DND-41 (cell line): ENCODE measurements at regions not wholly inside any gene's neighbourhood (a gene's known extent, or its start where the extent isn't known, plus 50 kb on each side); places are given as distances from the start of the nearest gene placed in this dataset.

ENCODE experiments used
- CTCF ChIP-seq: IDR thresholded peaks from 2 replicates; pipeline ENCODE4 v1.5.1; 2012; ENCODE audit warnings: borderline replicate concordance, low read length, moderate library complexity, mild to moderate bottlenecking; ENCODE audit not compliant: poor library complexity, severe bottlenecking; ENCODE audit errors: extremely low read depth
- EZH2 ChIP-seq: IDR thresholded peaks from 3 replicates; pipeline ENCODE4 v1.6.1; 2012; ENCODE audit warnings: borderline replicate concordance, low read depth, mild to moderate bottlenecking, moderate library complexity, low read length, inconsistent platforms; ENCODE audit not compliant: severe bottlenecking

- TF ChIP-seq CTCF (no peak), EZH2 (no peak)
Observed at GRCh38 chr12:98185606-98186005, 329.8 kb upstream of the TMPO start.
